IMR-90 (cell line): ENCODE measurements at regions not wholly inside any gene's neighbourhood (a gene's known extent, or its start where the extent isn't known, plus 50 kb on each side); places are given as distances from the start of the nearest gene placed in this dataset.

Source experiments
- BHLHE40 ChIP-seq: fragments of 150-350 bp; IDR thresholded peaks from 2 replicates; pipeline ENCODE4 v1.6.1; 2016; ENCODE audit warnings: mild to moderate bottlenecking, low read depth, low read length
- CEBPB ChIP-seq: IDR thresholded peaks from 2 replicates; pipeline ENCODE4 v1.6.1; 2012; ENCODE audit warnings: low read depth, low read length, improper control_type of control experiment
- FOS ChIP-seq: fragments of 150-350 bp; IDR thresholded peaks from 2 replicates; pipeline ENCODE4 v1.6.1; 2016; ENCODE audit warnings: low read depth, low read length
- MXI1 ChIP-seq: IDR thresholded peaks from 2 replicates; pipeline ENCODE4 v1.6.1; 2012; ENCODE audit warnings: low read depth, mild to moderate bottlenecking, low read length, moderate library complexity, borderline replicate concordance
- NFE2L2 ChIP-seq: fragments of 150-350 bp; IDR thresholded peaks from 2 replicates; pipeline ENCODE4 v1.6.1; 2016; ENCODE audit warnings: low read depth, mild to moderate bottlenecking, low read length
- POLR2A ChIP-seq: IDR thresholded peaks from 2 replicates; pipeline ENCODE4 v1.6.1; 2012; ENCODE audit warnings: mild to moderate bottlenecking, low read depth, low read length
- RAD21 ChIP-seq: IDR thresholded peaks from 2 replicates; pipeline ENCODE4 v1.6.1; 2012; ENCODE audit warnings: low read length, improper control_type of control experiment
- RFX5 ChIP-seq: IDR thresholded peaks from 2 replicates; pipeline ENCODE4 v1.8.0; 2012; ENCODE audit warnings: low read depth, mild to moderate bottlenecking, low read length, moderate library complexity
- SMC3 ChIP-seq: fragments of 150-350 bp; IDR thresholded peaks from 2 replicates; pipeline ENCODE4 v1.6.1; 2016; ENCODE audit warnings: low read depth, mild to moderate bottlenecking, antibody characterized with exemption, low read length, moderate library complexity
- USF2 ChIP-seq: fragments of 150-350 bp; IDR thresholded peaks from 2 replicates; pipeline ENCODE4 v1.6.1; 2017; ENCODE audit warnings: mild to moderate bottlenecking, antibody characterized with exemption, low read length, low read depth
- TF ChIP-seq, protein P1 (sequence below): conservative IDR thresholded peaks from 2 replicates; pipeline ENCODE4 v1.5.1; 2012; ENCODE audit warnings: mild to moderate bottlenecking, low read depth, low read length, improper control_type of control experiment

DNA sequence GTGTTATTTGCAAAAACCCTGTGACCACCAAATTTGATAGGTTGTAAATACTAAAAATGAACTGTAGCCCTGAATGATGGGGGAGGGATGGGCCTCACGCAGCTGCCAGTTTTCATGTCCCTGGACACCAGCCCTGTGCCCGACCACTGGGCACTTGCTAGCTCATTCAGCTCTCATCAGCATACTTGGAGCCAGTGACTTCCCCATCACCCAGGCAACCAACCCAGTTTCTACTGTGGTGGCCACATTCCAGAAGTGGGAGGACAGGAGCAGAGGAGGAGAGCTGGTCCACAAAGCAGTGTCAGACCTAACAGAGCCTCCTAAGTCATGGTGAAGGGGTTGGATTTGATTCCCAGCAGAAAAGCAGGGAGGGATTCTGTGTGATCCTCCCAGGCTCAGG, 128.2 kb downstream of the CPEB2 start:
- TF ChIP-seq, protein P1, sequence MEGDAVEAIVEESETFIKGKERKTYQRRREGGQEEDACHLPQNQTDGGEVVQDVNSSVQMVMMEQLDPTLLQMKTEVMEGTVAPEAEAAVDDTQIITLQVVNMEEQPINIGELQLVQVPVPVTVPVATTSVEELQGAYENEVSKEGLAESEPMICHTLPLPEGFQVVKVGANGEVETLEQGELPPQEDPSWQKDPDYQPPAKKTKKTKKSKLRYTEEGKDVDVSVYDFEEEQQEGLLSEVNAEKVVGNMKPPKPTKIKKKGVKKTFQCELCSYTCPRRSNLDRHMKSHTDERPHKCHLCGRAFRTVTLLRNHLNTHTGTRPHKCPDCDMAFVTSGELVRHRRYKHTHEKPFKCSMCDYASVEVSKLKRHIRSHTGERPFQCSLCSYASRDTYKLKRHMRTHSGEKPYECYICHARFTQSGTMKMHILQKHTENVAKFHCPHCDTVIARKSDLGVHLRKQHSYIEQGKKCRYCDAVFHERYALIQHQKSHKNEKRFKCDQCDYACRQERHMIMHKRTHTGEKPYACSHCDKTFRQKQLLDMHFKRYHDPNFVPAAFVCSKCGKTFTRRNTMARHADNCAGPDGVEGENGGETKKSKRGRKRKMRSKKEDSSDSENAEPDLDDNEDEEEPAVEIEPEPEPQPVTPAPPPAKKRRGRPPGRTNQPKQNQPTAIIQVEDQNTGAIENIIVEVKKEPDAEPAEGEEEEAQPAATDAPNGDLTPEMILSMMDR: no peak
- no peak for TF ChIP-seq RFX5
- TF ChIP-seq SMC3: no peak
- TF ChIP-seq CEBPB: no peak
- no peak for TF ChIP-seq POLR2A
- TF ChIP-seq NFE2L2: no peak
- no peak for TF ChIP-seq USF2
- no peak for TF ChIP-seq RAD21
- TF ChIP-seq MXI1: no peak
- no peak for TF ChIP-seq FOS
- no peak for TF ChIP-seq BHLHE40
